ENCODE measurements at regions not wholly inside any gene's neighbourhood (a gene's known extent, or its start where the extent isn't known, plus 50 kb on each side); places are given as distances from the start of the nearest gene placed in this dataset.

DNA sequence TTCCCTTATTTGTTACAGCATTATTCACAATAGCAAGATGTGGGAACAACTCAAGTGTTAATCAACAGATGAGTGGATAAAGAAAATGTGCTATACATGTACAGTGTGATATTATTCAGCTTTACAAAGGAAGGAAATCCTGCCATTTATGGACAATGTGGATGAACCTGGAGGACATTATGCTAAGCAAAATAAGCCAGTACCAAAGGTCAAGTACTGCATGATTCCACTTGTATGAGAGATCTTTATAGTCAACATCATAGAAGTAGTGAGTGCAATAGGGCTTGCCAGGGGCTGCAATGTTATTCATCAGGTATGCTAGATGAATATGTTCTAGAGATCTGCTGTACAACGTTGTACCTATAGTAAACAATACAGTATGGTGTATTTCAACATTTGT lies 138.5 kb upstream of the AGR3 start:
- TF ChIP-seq, protein P1, sequence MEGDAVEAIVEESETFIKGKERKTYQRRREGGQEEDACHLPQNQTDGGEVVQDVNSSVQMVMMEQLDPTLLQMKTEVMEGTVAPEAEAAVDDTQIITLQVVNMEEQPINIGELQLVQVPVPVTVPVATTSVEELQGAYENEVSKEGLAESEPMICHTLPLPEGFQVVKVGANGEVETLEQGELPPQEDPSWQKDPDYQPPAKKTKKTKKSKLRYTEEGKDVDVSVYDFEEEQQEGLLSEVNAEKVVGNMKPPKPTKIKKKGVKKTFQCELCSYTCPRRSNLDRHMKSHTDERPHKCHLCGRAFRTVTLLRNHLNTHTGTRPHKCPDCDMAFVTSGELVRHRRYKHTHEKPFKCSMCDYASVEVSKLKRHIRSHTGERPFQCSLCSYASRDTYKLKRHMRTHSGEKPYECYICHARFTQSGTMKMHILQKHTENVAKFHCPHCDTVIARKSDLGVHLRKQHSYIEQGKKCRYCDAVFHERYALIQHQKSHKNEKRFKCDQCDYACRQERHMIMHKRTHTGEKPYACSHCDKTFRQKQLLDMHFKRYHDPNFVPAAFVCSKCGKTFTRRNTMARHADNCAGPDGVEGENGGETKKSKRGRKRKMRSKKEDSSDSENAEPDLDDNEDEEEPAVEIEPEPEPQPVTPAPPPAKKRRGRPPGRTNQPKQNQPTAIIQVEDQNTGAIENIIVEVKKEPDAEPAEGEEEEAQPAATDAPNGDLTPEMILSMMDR (conservative IDR thresholded peaks at IDR 0.05 in 1 of 2, IDR thresholded peaks at IDR 0.05 in 1 of 2; ENCODE audit: low read depth in 1 of 2, low read length in 2 of 2): no peak
- no peak for TF ChIP-seq EZH2 (IDR thresholded peaks at IDR 0.05; ENCODE audit: low read length, missing control alignments)

Data from fibroblast of lung (primary cell).